Epidermal melanocyte (primary cell): ENCODE measurements at regions not wholly inside any gene's neighbourhood (a gene's known extent, or its start where the extent isn't known, plus 50 kb on each side); places are given as distances from the start of the nearest gene placed in this dataset.
"Not testable (repeated sequence)": the region's sequence is repeated elsewhere in the genome, so short reads cannot be mapped to it uniquely, and the experiment has no call there.

ENCODE experiments used
- DNase-seq: peaks from one replicate; pipeline ENCODE4 v3.0.0; 2011; ENCODE audit warnings: low spot score; ENCODE audit not compliant: insufficient read length

DNA sequence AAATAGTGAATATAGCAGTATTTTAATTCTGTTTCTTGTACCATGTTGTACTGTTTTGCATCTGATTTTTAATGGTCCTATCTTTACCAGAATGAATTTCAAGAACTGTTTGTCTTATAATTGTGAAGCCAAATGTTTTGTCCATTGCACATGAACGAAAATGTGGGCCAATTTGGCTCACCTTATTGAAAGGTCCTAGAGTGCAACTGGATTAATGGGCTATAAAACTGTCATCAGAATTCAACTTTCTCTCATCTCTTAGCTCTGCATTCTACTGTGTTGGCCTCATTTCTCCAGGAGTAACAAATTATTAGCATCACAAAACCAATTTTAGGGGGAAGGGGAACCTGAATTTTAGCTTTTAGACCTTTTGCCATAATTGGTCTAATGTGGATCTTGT is 179.4 kb upstream of the NUDT12 start:
- DNase-seq, result no peak

DNA sequence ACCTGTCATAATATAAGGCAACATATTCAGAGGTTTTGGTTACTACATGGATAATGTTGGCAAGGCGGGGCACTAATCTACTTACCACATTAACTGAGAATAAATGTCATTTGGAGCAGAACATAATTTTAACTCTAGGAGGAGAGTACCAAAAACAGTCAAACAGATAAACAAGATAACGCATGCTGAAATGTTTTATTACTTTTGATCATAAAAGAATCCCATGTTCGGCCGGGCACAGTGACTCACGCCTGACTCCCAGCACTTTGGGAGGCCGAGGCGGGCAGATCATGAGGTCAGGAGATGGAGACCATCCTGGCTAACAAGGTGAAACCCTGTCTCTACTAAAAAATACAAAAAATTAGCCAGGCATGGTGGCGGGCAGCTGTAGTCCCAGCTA is 173.8 kb upstream of the NUDT12 start:
- not testable (repeated sequence) for DNase-seq

- no peak for DNase-seq
Observed at GRCh38 chr5:103724271-103724670, 161.7 kb upstream of the NUDT12 start.

DNA sequence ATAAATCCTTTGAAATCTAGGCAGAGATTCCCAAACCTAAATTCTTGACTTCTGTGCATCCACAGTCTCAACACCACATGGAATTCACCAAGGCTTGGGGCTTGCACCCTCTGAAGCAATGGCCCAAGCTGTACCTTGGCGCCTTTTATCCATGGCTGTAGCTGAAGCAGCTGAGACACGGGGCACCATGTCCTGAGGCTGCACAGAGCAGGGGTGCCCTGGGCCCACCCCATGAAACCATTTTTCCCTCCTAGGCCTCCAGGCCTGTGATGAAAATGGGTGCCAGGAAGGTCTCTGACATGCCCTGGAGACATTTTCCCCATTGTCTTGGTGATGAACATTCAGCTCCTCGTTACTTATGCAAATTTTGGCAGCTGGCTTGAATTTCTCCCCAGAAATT is 158.6 kb upstream of the NUDT12 start:
- DNase-seq, result no peak

- DNase-seq, result no peak
Observed at GRCh38 chr5:103718108-103718507, 155.5 kb upstream of the NUDT12 start.

DNA sequence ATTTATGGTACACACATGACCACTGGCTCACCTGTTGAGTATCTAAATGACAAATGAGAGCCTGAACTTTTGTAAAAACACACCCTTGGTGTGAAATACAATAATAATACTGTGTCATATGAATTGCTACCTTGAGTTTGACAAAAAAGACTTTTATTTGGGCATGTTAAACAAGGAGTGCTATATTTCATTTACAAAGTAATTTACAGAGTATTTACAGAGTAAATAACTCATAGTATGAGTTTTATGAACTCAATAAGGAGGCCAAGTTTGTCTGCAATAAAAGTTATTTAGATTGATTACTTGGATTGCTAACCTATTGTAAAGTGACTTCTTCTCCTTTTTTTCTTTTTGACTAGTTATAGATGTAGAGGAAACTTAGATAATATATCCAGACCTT is 146.0 kb upstream of the NUDT12 start:
- no peak for DNase-seq

GRCh38 chr5:103706939-103707682 is 144.5 kb upstream of the NUDT12 start:
- no peak for DNase-seq

DNA sequence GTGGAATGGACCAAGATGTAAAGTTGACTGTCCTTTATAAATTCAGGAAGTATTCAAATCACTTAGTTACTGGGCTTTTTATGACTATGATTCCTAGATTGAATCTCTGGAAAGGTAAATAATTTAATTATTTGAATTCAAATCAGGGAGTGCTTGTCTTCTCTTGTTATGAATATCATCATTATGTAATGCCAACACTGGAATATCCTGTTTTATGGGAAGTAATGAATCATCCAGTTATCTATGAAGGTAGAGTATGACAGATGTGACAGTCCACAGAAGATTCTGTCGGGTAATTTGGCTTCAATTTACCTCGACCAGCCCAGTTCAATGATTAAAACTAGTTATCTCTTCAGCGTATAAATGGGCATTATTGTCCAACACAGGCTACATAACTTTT is 141.0 kb upstream of the NUDT12 start:
- DNase-seq, result no peak

DNA sequence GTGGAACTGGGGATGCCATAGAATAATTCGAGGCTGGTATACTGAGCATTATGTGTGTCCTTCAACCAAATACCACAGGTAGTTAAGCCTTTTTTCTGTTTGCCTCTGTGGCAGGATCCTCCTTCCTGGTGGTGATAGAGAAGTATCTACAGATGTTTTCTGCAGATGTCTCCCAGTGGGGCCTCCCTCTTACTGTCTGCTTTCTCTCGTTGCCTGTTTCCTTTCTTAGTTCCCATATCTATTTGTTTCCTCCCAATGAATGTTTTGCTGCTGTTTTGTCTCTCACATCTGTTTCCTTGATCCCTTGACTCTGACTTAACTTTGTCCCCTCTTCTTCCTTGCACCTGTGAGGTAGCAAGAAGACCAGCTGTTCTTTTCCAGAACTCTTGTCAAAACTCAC is 130.9 kb upstream of the NUDT12 start:
- no peak for DNase-seq

- DNase-seq, result no peak
Observed at GRCh38 chr5:103690676-103691075, 128.1 kb upstream of the NUDT12 start.

GRCh38 chr5:103679873-103680272 is 117.3 kb upstream of the NUDT12 start:
- DNase-seq, result no peak

DNA sequence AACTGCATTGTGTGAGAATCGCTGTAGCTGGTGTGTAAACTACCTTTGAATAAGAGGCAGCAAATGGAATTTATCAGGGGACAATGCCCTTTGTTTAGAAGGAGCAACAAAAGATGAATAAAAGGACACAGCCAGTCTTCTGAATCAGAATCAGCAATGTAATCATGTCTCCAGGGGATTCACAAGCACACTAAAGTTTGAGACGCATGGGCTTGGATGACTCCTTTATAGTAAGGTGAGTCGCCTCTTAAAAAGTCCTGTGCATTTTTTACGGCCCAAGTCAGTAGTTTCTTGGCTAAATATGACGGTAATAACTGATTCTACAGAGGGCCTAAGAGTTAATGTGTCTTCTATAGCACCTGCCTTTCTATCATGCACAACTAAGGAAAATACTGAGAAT is 113.6 kb upstream of the NUDT12 start:
- not testable (repeated sequence) for DNase-seq

DNA sequence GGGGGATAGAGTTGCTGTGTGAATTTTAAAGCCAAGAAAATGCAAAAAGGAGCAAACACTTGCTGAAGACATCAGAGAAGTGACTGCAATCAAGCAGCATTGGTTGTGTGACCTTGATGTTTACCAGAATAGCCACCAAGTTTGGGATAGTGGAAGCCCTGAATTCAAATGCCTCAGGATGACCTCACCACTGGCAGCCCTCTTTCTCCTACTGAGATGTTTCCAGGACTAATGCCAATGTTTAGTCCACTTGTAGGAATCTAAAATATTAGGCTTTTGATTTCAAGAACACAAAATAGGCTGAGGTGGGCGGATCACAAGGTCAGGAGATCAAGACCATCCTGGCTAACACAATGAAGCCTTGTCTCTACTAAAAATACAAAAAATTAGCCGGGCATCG is 112.2 kb upstream of the NUDT12 start:
- DNase-seq, result no peak

DNA sequence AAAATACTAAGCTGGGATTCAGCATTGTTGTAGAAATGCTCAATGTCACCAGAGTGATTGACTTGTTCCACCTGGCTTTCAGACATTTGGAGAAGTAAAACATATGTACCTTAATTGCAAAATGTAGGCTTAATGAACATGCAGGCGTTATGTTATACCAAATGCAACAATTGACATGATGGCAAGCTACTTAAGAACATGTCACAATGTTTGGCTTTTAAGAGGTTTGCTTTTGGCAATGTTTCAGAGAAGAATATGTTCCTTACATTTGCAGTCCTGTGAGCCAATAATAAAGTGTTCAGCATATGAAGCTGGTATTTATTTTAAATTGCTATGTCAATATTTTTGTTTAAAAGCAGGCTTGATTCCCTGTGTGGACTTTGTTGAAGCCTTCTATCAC is 111.7 kb upstream of the NUDT12 start:
- DNase-seq, result no peak

- no peak for DNase-seq
Observed at GRCh38 chr5:103669615-103670014, 107.0 kb upstream of the NUDT12 start.

DNA sequence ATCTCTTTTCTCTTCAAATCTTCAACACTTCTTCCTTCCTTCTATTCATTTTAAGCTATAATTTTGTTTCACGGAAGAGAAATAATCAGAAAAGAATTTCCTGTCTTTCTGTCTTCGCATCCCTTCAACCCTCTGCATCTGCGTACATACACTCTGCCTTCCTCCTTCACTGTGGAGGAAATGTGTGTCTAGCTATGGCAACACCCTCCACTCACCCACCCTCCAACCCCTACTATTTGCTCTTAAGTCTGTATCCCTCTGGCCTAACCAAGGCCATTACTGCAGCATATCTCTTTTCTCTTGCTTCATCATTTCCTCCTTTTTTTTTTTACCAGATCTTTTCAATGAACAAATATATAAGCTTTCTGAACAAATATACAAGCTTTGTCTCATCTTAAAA is 105.7 kb upstream of the NUDT12 start:
- DNase-seq, result no peak

DNA sequence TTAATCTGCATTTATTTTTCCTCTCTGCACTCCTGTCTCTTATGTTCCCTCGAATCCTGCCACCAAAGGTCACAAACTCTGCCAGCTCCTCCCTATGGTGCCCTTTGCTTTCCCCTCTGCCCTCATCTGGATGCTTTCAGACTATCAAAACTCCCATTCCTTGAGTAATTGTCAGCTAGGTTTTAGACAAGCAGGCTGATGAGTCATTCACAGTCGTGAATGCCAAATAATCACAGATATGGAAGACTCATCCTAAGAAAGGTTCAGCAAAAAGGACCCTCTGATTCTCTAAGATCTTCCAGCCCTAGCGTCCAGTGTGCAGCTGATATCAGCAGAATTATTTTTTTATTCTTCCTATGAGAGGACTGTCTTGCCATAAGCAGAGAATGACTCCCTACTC is 104.5 kb upstream of the NUDT12 start:
- DNase-seq, result no peak

DNA sequence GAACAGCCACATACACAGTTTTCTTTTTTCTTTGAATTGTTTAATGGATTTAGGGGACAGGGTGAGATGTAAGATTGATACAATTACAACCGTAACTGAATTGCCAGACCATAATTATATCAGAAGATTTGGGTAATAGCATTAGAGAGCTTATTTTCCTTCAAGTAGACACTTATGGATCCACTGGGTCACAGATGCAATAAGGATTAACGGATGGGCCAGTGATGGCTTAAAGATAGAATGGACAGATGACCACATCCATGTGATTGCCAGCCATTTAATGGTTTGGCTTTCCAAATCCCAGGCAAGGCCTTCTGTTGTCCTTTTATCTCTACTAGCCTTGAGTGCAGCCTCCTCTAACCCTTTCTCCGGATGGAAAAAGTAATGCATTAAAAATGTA is 94.7 kb upstream of the NUDT12 start:
- no peak for DNase-seq

- DNase-seq, result no peak
Observed at GRCh38 chr5:103648086-103648485, 85.5 kb upstream of the NUDT12 start.

- DNase-seq, result no peak
Observed at GRCh38 chr5:103646698-103647614, 84.4 kb upstream of the NUDT12 start.

DNA sequence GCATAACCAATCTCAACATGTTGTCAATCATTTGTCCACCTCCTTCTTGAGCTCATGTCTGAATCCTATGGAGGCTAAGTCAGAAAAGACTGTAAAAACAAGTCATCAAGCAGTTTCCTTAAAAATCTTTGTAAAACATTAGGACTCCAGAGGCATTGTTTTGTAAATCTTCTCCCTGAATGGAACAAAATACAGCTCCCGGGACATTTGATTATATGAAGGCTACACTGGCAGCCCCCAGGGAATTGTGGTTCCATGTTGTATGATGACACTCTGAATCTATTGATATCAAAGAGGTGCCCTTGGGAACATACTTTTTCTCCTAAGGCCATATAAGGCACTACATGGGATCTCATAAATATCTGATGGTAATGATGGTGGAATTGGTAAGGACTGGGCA is 83.2 kb upstream of the NUDT12 start:
- no peak for DNase-seq

DNA sequence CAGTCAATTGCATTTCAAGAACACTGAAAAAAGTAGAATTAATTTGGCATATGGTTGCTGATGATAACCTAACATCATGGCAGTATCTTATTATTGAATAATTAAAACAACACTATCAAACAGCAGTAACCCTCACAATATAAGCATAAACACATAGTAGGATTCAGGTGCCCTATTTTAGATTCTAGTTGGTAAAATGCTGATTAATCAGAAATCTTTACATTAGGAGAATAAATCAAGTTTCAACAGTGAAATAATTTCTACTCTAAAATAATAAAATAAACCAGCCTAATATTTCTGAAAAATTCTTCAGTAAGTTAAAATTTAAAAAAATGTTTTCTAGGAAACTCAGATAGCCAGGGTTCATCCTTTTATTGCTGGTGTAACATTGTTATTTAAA is 76.4 kb upstream of the NUDT12 start:
- no peak for DNase-seq

DNA sequence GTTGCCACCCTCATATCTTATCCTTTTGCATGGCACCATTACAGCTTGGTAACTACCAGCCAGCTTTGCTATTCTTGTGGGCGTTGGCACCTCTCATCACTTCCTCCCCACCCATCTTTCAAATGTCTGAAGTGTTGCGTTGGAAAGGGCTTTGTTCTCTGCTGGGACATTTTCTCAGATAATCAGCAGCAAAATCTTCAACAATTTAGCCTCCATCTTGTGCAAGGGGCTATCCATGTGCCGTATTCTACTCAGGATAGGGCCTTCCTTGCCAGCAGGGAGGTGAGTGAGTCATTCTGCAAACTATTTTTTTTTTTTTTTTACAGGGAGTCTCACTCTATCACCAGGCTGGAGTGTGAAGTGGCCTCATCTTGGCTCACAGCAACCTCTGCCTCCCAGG is 62.1 kb upstream of the NUDT12 start:
- no peak for DNase-seq
